Head of caudate nucleus (tissue), 42 donors: ENCODE measurements at regions not wholly inside any gene's neighbourhood (a gene's known extent, or its start where the extent isn't known, plus 50 kb on each side); places are given as distances from the start of the nearest gene placed in this dataset.

Experiments
- DNase-seq, 42 donors: peaks; one replicate each; pipeline versions ENCODE4 v3.0.0 to v3.0.0-alpha.2; 2020 to 2021; ENCODE audit warnings: mixed read lengths in 7 of 42
- intact Hi-C: fragments of 100-400 bp; cut with DNase I; formaldehyde crosslinking; loops from one replicate; pipeline ENCODE4 v1.15.0; 2022

GRCh38 chr1:195097316-195097715, 1510.9 kb downstream of the KCNT2 start:
- intact Hi-C loops = no loop called here

GRCh38 chr1:195096051-195096521, 1512.2 kb downstream of the KCNT2 start:
- intact Hi-C loops = no loop called here
- DNase-seq = peak in 1 of 42 donors; percentile 11

More at GRCh38 chr1:195097316-195097715, 1510.9 kb downstream of the KCNT2 start:
- no peak for DNase-seq

GRCh38 chr1:195085196-195085595, 1523.0 kb downstream of the KCNT2 start:
- intact Hi-C loops = no loop called here
- DNase-seq = no peak

- intact Hi-C loops = no loop called here
- DNase-seq = no peak
Observed at GRCh38 chr1:195082183-195082582, 1526.1 kb downstream of the KCNT2 start.

GRCh38 chr1:195076682-195077081, 1531.6 kb downstream of the KCNT2 start:
- intact Hi-C loops = no loop called here
- no peak for DNase-seq

GRCh38 chr1:195075973-195076372, 1532.3 kb downstream of the KCNT2 start:
- no peak for DNase-seq
- intact Hi-C loops = no loop called here

- intact Hi-C loops = no loop called here
- no peak for DNase-seq
Observed at GRCh38 chr1:195071461-195071860, 1536.8 kb downstream of the KCNT2 start.

GRCh38 chr1:195065437-195065836, 1542.8 kb downstream of the KCNT2 start:
- DNase-seq = no peak
- intact Hi-C loops = no loop called here

- intact Hi-C loops = no loop called here
- DNase-seq = no peak
Observed at GRCh38 chr1:195064358-195064757, 1543.9 kb downstream of the KCNT2 start.

- intact Hi-C loops = no loop called here
- DNase-seq = peak in 1 of 42 donors; percentile 3
Observed at GRCh38 chr1:195054217-195054687, 1554.0 kb downstream of the KCNT2 start.

- DNase-seq = no peak
- intact Hi-C loops = no loop called here
Observed at GRCh38 chr1:195053478-195053877, 1554.8 kb downstream of the KCNT2 start.

- no peak for DNase-seq
- intact Hi-C loops = no loop called here
Observed at GRCh38 chr1:195047772-195048171, 1560.5 kb downstream of the KCNT2 start.

GRCh38 chr1:195045072-195045471, 1563.2 kb downstream of the KCNT2 start:
- intact Hi-C loops = no loop called here
- DNase-seq = no peak

- no peak for DNase-seq
Observed at GRCh38 chr1:195030793-195031192, 1577.4 kb downstream of the KCNT2 start.

GRCh38 chr1:195026792-195027191, 1581.4 kb downstream of the KCNT2 start:
- DNase-seq = no peak
- intact Hi-C loops = no loop called here

More at GRCh38 chr1:195030793-195031192, 1577.4 kb downstream of the KCNT2 start:
- intact Hi-C loops = no loop called here

GRCh38 chr1:195019385-195019784, 1588.9 kb downstream of the KCNT2 start:
- intact Hi-C loops = no loop called here
- DNase-seq = no peak

GRCh38 chr1:195012995-195013394, 1595.2 kb downstream of the KCNT2 start:
- DNase-seq = no peak
- intact Hi-C loops = no loop called here

- intact Hi-C loops = no loop called here
- DNase-seq = no peak
Observed at GRCh38 chr1:195005338-195005737, 1602.9 kb downstream of the KCNT2 start.

- intact Hi-C loops = no loop called here
Observed at GRCh38 chr1:194990483-194990882, 1617.8 kb downstream of the KCNT2 start.

GRCh38 chr1:194975913-194976312, 1632.3 kb downstream of the KCNT2 start:
- intact Hi-C loops = no loop called here
- DNase-seq = no peak

More at GRCh38 chr1:194990483-194990882, 1617.8 kb downstream of the KCNT2 start:
- no peak for DNase-seq

- no peak for DNase-seq
- intact Hi-C loops = no loop called here
Observed at GRCh38 chr1:194968916-194969315, 1639.3 kb downstream of the KCNT2 start.

- intact Hi-C loops = no loop called here
- no peak for DNase-seq
Observed at GRCh38 chr1:194959795-194960194, 1648.4 kb downstream of the KCNT2 start.
